Lung (tissue), 11 donors: ENCODE measurements at regions not wholly inside any gene's neighbourhood (a gene's known extent, or its start where the extent isn't known, plus 50 kb on each side); places are given as distances from the start of the nearest gene placed in this dataset.

Experiments
- ATAC-seq: fragments of 200-7000 bp; cut with Tn5 transposase; one replicate; pipeline ENCODE4 v1.9.1; 2020; ENCODE audit warnings: moderate number of reproducible peaks; ENCODE audit not compliant: insufficient read depth, low FRiP score
- DNase-seq, 3 donors: peaks; one replicate each; pipeline ENCODE4 v3.0.0-alpha.2; 2013 to 2017
- H3K27ac ChIP-seq, 2 donors: one replicate each; pipeline ENCODE4 v1.5.1; 2013; ENCODE audit warnings: mild to moderate bottlenecking in 2 of 2, moderate library complexity in 2 of 2, control low read depth in 1 of 2, inconsistent platforms in 1 of 2, low read depth in 1 of 2, low read length in 1 of 2
- H3K27me3 ChIP-seq, 3 donors: one replicate each; pipeline ENCODE4 v1.5.1; 2013; ENCODE audit warnings: low read length in 2 of 3; ENCODE audit not compliant: control insufficient read depth in 3 of 3, insufficient read depth in 3 of 3
- H3K36me3 ChIP-seq, 4 donors: one replicate each; pipeline ENCODE4 v1.5.1; 2013; ENCODE audit warnings: low read length in 4 of 4, mild to moderate bottlenecking in 1 of 4, moderate library complexity in 1 of 4; ENCODE audit not compliant: control insufficient read depth in 4 of 4, insufficient read depth in 4 of 4
- H3K4me1 ChIP-seq, 5 donors: one replicate each; pipeline ENCODE4 v1.5.1; 2013; ENCODE audit warnings: low read length in 5 of 5, mild to moderate bottlenecking in 2 of 5, moderate library complexity in 1 of 5; ENCODE audit not compliant: control insufficient read depth in 5 of 5, insufficient read depth in 5 of 5
- H3K4me3 ChIP-seq: one replicate; pipeline ENCODE4 v1.5.1; 2013; ENCODE audit warnings: mild to moderate bottlenecking, control low read depth, moderate library complexity
- H3K9ac ChIP-seq, 2 donors: one replicate each; pipeline ENCODE4 v1.5.1; 2013; ENCODE audit warnings: low read length in 2 of 2, control low read depth in 1 of 2; ENCODE audit not compliant: insufficient read depth in 1 of 2
- H3K9me3 ChIP-seq, 4 donors: one replicate each; pipeline ENCODE4 v1.5.1; 2013; ENCODE audit warnings: low read length in 3 of 4, mild to moderate bottlenecking in 1 of 4, moderate library complexity in 1 of 4; ENCODE audit not compliant: control insufficient read depth in 4 of 4, insufficient read depth in 3 of 4
- WGBS, 2 donors: extraction: QIAGEN DNeasy Blood & Tissue Kit; methylation state at CpG; one replicate each; pipeline ENCODE4 v1.1.7; 2013; 5-methylcytosine and 5-hydroxymethylcytosine counted together
- TF ChIP-seq, protein P1 (sequence below): IDR thresholded peaks from 2 replicates; pipeline ENCODE4 v1.5.1; 2012; ENCODE audit warnings: mild to moderate bottlenecking; ENCODE audit errors: control extremely low read depth, extremely low read depth
- donor health status: control.
- donor health status: control.
- donor health status: Bipolar disorder and iron deficiency.
- donor health status: healthy.
- donor health status: DM: yes; HTN: yes; CAD: no.

GRCh38 chrX:43474321-43474720 lies 181.8 kb upstream of the MAOA start:
- Histone ChIP-seq H3K27me3 (peaks cover 0 to 13% (median 4%) of the 10 kb centered on the region in 3 donors), H3K36me3 (no peaks in the 10 kb centered on the region), H3K9ac (no peak overlapping the region), H3K4me3 (no peak overlapping the region), H3K4me1 (no peaks in the 10 kb centered on the region), H3K9me3 (no peaks in the 10 kb centered on the region), H3K27ac (no peak overlapping the region)
- ATAC-seq = no peak
- TF ChIP-seq, protein P1, sequence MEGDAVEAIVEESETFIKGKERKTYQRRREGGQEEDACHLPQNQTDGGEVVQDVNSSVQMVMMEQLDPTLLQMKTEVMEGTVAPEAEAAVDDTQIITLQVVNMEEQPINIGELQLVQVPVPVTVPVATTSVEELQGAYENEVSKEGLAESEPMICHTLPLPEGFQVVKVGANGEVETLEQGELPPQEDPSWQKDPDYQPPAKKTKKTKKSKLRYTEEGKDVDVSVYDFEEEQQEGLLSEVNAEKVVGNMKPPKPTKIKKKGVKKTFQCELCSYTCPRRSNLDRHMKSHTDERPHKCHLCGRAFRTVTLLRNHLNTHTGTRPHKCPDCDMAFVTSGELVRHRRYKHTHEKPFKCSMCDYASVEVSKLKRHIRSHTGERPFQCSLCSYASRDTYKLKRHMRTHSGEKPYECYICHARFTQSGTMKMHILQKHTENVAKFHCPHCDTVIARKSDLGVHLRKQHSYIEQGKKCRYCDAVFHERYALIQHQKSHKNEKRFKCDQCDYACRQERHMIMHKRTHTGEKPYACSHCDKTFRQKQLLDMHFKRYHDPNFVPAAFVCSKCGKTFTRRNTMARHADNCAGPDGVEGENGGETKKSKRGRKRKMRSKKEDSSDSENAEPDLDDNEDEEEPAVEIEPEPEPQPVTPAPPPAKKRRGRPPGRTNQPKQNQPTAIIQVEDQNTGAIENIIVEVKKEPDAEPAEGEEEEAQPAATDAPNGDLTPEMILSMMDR = no peak
- WGBS, 2 donors = 43 to 85% methylated on average over 2 of the region's 2 CpGs
- DNase-seq = no peak

DNA sequence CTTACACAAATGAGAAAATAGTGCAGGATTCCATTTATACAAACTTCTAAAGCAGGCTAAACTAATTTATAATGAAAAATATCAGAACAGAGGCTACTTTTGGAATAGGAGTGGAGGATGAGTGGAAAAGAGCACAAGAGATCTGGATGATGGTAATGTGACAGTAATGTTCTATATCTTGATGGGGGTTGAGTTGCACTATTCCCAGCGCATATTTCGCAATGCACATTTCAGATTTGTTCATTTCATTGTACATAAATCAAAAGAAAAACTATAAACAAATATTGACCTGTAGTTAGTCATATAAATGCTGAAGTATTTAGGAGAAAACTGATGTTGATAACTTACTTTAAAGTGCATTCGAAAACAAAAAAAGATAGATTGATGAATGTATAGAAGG lies 177.0 kb upstream of the MAOA start:
- no peak overlapping the region for H3K4me3 ChIP-seq
- TF ChIP-seq, protein P1 = no peak
- no peaks in the 10 kb centered on the region for H3K36me3 ChIP-seq
- no peak for ATAC-seq
- peaks cover 0 to 2% (median 0%) of the 10 kb centered on the region in 4 donors for H3K9me3 ChIP-seq
- H3K27me3 ChIP-seq = peaks cover 4 to 14% (median 4%) of the 10 kb centered on the region in 3 donors
- DNase-seq = peak in 1 of 3 donors; percentile 2
- H3K4me1 ChIP-seq = peaks cover 0 to 5% (median 0%) of the 10 kb centered on the region in 5 donors
- no peak overlapping the region for H3K9ac ChIP-seq
- 87 to 96% methylated on average over 3 of the region's 3 CpGs for WGBS, 2 donors
- no peak overlapping the region for H3K27ac ChIP-seq

GRCh38 chrX:43479850-43480249 lies 176.2 kb upstream of the MAOA start:
- TF ChIP-seq, protein P1 = no peak
- DNase-seq (no peak), ATAC-seq (no peak)
- no peak overlapping the region for H3K27ac ChIP-seq
- peaks cover 0 to 2% (median 0%) of the 10 kb centered on the region in 4 donors for H3K9me3 ChIP-seq
- 61 to 89% methylated on average over 4 of the region's 4 CpGs for WGBS, 2 donors
- H3K27me3 ChIP-seq = peaks cover 0 to 14% (median 4%) of the 10 kb centered on the region in 3 donors
- H3K4me1 ChIP-seq = peaks cover 0 to 5% (median 0%) of the 10 kb centered on the region in 5 donors
- no peak overlapping the region for H3K4me3 ChIP-seq
- H3K36me3 ChIP-seq = no peaks in the 10 kb centered on the region
- no peak overlapping the region for H3K9ac ChIP-seq

DNA sequence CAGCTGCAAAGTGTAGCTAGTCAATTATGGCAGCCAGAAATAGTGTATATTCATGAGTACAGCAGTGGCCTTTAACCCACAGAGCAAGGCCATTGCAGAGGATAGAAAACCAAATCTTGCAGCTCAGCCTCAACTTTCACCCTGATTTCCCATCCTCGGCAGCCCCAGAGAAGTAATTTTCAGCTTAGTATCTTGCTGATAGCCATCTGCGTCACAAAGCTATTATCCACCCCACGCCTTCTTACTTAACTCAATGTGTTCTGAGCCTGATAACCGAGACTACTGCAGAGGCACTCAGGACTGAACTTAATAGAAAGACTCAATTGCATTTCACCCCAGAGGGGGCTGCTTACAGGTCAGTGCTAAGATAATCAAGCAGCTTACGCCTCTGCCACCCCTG lies 174.5 kb upstream of the MAOA start:
- no peak for ATAC-seq
- DNase-seq = no peak

More for the DNA sequence above, 174.5 kb upstream of the MAOA start:
- H3K36me3 ChIP-seq = no peaks in the 10 kb centered on the region
- H3K9me3 ChIP-seq = peaks cover 0 to 2% (median 0%) of the 10 kb centered on the region in 4 donors
- WGBS, 2 donors = 74 to 86% methylated on average over 5 of the region's 5 CpGs
- TF ChIP-seq, protein P1 = no peak
- H3K4me3 ChIP-seq = no peak overlapping the region
- H3K9ac ChIP-seq = no peak overlapping the region
- peaks cover 0 to 14% (median 4%) of the 10 kb centered on the region in 3 donors for H3K27me3 ChIP-seq
- H3K27ac ChIP-seq = no peak overlapping the region
- peaks cover 0 to 5% (median 0%) of the 10 kb centered on the region in 5 donors for H3K4me1 ChIP-seq
